GM23248 (cell line): ENCODE measurements at regions not wholly inside any gene's neighbourhood (a gene's known extent, or its start where the extent isn't known, plus 50 kb on each side); places are given as distances from the start of the nearest gene placed in this dataset.

Source experiments
- EZH2 ChIP-seq: fragments of 200-600 bp; sonication (generic); IDR thresholded peaks from 2 replicates; pipeline ENCODE4 v1.6.1; 2018; ENCODE audit warnings: antibody characterized with exemption, mild to moderate bottlenecking; ENCODE audit not compliant: insufficient read depth, poor library complexity, severe bottlenecking
- EZH2phosphoT487 ChIP-seq: fragments of 200-600 bp; sonication (generic); IDR thresholded peaks from 2 replicates; pipeline ENCODE4 v1.6.1; 2018; ENCODE audit warnings: antibody characterized with exemption, moderate library complexity, mild to moderate bottlenecking, low read depth; ENCODE audit not compliant: insufficient read depth

DNA sequence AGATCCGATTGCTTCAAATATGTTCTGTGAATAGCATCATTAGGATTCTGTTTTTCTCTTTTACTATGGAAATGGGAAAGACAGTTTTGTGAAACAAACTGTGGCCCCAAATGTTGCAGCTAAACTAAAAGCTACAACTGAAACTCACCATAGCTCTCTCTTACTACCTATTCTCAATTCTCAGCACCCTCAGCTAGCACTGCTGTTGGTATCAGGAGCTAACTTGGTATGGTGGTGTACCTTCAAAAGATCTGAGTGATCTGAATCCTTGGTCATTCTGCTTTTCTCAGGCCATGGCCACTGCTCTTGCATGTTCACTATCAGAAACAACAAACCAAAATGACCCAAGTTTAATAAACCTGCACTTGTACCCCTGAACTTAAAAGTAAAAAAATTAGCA is 1208.0 kb downstream of the SORCS1 start:
- TF ChIP-seq EZH2 (no peak), EZH2phosphoT487 (no peak)
